ENCODE measurements at regions not wholly inside any gene's neighbourhood (a gene's known extent, or its start where the extent isn't known, plus 50 kb on each side); places are given as distances from the start of the nearest gene placed in this dataset.

DNA sequence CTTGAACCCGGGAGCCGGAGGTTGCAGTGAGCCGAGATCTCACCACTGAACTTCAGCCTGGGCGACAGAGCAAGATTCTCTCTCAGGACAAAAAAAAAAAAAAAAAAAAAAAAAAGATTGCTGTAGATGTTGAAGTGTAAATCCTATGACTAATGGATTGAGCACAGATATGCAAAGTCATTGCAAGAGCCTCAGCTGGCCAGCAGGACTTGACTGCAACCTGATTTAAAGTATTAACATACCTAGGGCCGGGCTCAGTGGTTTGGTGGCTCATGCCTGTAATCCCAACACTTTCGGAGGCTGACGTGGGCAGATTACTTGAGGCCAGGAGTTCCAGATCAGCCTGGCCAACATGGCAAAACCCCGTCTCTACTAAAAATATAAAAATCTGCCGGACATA, 69.6 kb upstream of the EPCAM start:
- Histone ChIP-seq H2AK5ac (ENCODE audit: low read depth, low read length) (0 out of 2 replicates have a peak overlapping the region, but pooled peaks have one; percentile 8), H3K27ac (ENCODE audit: insufficient read depth, low read length) (no peak overlapping the region), H3K79me1 (ENCODE audit: low read depth in 1 of 2, low read length in 2 of 2) (no peaks in the 10 kb centered on the region), H3K9me3 (ENCODE audit: control insufficient read depth, insufficient read depth, low read length) (no peaks in the 10 kb centered on the region), H4K20me1 (ENCODE audit: insufficient read depth, low read length) (no peaks in the 10 kb centered on the region), H3K4me1 (ENCODE audit: control insufficient read depth, insufficient read depth, low read length) (peaks cover 3% of the 10 kb centered on the region), H2BK20ac (ENCODE audit: low read depth, low read length) (no peak overlapping the region), H2BK5ac (ENCODE audit: low read depth, low read length, poor library complexity, severe bottlenecking) (no peak overlapping the region), H3K56ac (ENCODE audit: extremely low read depth, insufficient read depth, low read length) (no peak overlapping the region), H3K27me3 (ENCODE audit: control insufficient read depth, insufficient read depth, low read length) (no peaks in the 10 kb centered on the region), H4K8ac (ENCODE audit: low read depth in 2 of 2, low read length in 2 of 2) (no peak overlapping the region), H3K9ac (ENCODE audit: low read depth, low read length) (no peak overlapping the region), H2AFZ (replicated peaks; ENCODE audit: low read length, poor library complexity) (no peak overlapping the region), H3K18ac (ENCODE audit: low read depth, low read length) (no peak overlapping the region), H2AK9ac (replicated peaks; ENCODE audit: low read depth, low read length, poor library complexity) (no peak overlapping the region), H2BK15ac (ENCODE audit: low read depth, low read length) (no peak overlapping the region), H3K9me1 (ENCODE audit: insufficient read depth, low read length) (no peaks in the 10 kb centered on the region), H3K23ac (ENCODE audit: low read depth, low read length) (no peak overlapping the region), H3K4me3 (ENCODE audit: insufficient read depth, low read depth, low read length) (no peak overlapping the region), H3K36me3 (ENCODE audit: control insufficient read depth, insufficient read depth, low read length) (no peaks in the 10 kb centered on the region), H4K5ac (ENCODE audit: low read depth, low read length) (no peak overlapping the region), H3K4ac (ENCODE audit: low read depth, low read length) (no peak overlapping the region), H3K4me2 (ENCODE audit: low read depth, low read length) (no peak overlapping the region), H3K14ac (replicated peaks; ENCODE audit: low read depth, low read length) (0 out of 2 replicates have a peak overlapping the region, but pooled peaks have one; percentile 17), H4K91ac (ENCODE audit: insufficient read depth, low read depth, low read length) (no peak overlapping the region), H2BK120ac (ENCODE audit: low read depth, low read length) (peak overlapping the region; percentile 2; the same call in 1 of the 2 replicates)
- dilution Hi-C loops (cut with HindIII; ENCODE audit: low sequenced_read_pairs, unreplicated experiment) = no loop called here
- ATAC-seq (ENCODE audit: low read depth) (peak; percentile 75), DNase-seq (peak; percentile 86)
- BruUV-seq (replicated peaks) = no TSS peak
- ChIA-PET CTCF (no interaction called here), POLR2A (ENCODE audit: unreplicated experiment) (no interaction called here)
- TF ChIP-seq MAZ (IDR thresholded peaks at IDR 0.05; ENCODE audit: borderline replicate concordance, low read depth, low read length) (no peak), MAFK (IDR thresholded peaks at IDR 0.05; ENCODE audit: low read depth, low read length) (peak; percentile 23; the same call in 1 of the 2 replicates), RFX5 (IDR thresholded peaks at IDR 0.05; ENCODE audit: low read depth, low read length) (no peak), CEBPB (IDR thresholded peaks at IDR 0.05; ENCODE audit: low read depth, low read length) (peak; percentile 19; the same call in 1 of the 2 replicates), NFE2L2 (IDR thresholded peaks at IDR 0.05; ENCODE audit: low read depth, low read length) (peak; percentile 92), FOS (IDR thresholded peaks at IDR 0.05; ENCODE audit: low read depth, low read length) (0 out of 2 replicates have a peak, but pooled peaks have one; percentile 4), BHLHE40 (IDR thresholded peaks at IDR 0.05; ENCODE audit: low read depth, low read length) (no peak)
- TF ChIP-seq, protein P1, sequence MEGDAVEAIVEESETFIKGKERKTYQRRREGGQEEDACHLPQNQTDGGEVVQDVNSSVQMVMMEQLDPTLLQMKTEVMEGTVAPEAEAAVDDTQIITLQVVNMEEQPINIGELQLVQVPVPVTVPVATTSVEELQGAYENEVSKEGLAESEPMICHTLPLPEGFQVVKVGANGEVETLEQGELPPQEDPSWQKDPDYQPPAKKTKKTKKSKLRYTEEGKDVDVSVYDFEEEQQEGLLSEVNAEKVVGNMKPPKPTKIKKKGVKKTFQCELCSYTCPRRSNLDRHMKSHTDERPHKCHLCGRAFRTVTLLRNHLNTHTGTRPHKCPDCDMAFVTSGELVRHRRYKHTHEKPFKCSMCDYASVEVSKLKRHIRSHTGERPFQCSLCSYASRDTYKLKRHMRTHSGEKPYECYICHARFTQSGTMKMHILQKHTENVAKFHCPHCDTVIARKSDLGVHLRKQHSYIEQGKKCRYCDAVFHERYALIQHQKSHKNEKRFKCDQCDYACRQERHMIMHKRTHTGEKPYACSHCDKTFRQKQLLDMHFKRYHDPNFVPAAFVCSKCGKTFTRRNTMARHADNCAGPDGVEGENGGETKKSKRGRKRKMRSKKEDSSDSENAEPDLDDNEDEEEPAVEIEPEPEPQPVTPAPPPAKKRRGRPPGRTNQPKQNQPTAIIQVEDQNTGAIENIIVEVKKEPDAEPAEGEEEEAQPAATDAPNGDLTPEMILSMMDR (conservative IDR thresholded peaks at IDR 0.05; ENCODE audit: low read depth, low read length) = 0 out of 2 replicates have a peak, but pooled peaks have one; percentile 3
- 80% methylated on average over 2 of the region's 9 CpGs; no CpG with 5 or more reads in 1 of the 2 experiments for WGBS, 2 experiments (ENCODE audit: extremely low coverage in 2 of 2, insufficient read length in 1 of 2)
- in situ Hi-C loops (cut with MboI; ENCODE audit: low sequenced_read_pairs) = no loop called here
- intact Hi-C loops (cut with micrococcal nuclease) = no loop called here

Measured in IMR-90 (cell line).